GM18907 (cell line): ENCODE measurements at regions not wholly inside any gene's neighbourhood (a gene's known extent, or its start where the extent isn't known, plus 50 kb on each side); places are given as distances from the start of the nearest gene placed in this dataset.

Experiments used
- ATAC-seq: cut with Tn5 transposase; IDR thresholded peaks from one replicate; pipeline ENCODE4 v1.9.1; 2021; ENCODE audit warnings: mild to moderate bottlenecking, moderate library complexity; ENCODE audit not compliant: unreplicated experiment

DNA sequence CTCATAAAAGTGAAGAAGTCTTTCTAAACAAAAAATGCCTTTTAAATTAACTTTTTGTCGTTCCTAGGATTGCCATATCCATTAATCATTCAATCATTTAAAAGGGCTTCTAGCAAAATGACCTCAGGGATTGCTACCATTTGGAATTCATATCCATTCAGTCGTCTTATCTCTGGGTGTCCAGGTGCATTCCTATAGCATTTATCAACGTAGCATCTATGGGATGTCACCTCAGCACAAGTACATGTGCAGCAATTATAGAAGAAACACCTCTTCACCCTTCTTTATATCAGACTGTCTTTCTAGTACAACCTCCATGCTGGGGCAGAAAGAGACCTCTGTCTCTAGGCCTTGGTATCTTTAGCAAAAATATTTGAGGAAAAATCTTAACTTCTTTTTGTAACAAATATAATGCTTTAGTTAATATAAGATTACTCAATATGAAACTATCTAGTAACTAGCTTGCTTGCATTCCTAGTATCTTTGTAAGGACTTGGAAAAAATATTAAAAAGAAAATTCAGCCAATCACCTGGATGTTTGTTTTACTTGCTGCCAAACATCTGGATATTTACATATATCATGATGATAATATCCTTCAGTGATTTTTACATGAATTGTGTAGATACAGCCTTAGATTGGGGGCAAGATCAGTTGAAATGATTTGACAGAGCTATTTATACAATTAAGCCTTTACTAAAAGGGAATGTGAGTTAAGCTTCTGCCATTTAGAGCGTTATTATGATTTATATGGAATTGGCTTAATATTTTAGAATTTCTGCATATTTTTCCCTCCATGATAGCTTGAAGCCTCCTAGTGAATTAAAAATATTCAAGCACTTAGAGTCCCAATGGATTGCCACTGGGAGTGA is 356.8 kb downstream of the HDGFL1 start:
- no peak for ATAC-seq

DNA sequence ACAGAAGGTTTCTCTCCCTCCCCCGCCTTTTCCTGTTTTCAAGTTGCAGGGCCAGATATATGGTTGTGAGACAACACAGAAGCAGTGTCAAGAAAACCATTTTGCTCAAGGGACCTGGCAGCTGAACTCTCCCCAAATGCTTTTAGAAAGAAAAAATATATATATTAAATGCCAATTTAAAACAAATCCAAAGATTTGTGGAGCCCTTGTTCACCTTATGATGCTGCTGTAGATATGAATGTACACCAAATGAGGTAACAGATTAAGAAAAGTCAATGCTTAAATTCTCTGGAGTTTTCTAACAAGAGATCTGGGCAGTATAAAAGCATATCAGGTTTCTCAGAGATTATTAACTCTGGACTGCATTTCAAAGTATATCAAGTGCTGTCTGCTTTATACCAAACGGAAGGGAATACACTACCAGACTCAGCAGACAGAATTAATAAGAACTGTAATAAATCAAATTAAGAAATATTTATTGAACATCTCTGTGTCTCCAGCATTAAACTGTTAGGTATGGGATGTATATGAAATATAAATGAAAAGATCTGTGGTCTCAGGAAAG is 357.5 kb downstream of the HDGFL1 start:
- no peak for ATAC-seq

DNA sequence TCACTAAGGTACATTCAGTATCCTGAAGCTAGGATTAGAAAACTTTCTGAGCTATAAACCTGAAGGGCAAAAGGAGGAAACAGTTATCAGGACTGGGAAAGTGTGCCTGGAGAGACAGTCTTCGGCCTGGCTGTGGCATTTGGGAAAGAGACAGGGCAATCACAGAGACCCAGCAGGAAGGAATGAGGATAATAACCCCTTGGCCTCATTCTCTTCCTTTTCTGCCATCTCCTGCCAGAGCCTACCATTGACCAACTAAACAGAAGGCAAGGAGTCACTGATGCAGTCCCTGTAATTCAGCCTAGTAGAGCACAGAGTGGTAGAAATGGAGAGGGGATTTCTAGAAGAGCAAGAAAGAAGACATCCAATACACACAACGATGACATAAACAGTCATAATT is 359.4 kb downstream of the HDGFL1 start:
- ATAC-seq = peak; percentile 39

DNA sequence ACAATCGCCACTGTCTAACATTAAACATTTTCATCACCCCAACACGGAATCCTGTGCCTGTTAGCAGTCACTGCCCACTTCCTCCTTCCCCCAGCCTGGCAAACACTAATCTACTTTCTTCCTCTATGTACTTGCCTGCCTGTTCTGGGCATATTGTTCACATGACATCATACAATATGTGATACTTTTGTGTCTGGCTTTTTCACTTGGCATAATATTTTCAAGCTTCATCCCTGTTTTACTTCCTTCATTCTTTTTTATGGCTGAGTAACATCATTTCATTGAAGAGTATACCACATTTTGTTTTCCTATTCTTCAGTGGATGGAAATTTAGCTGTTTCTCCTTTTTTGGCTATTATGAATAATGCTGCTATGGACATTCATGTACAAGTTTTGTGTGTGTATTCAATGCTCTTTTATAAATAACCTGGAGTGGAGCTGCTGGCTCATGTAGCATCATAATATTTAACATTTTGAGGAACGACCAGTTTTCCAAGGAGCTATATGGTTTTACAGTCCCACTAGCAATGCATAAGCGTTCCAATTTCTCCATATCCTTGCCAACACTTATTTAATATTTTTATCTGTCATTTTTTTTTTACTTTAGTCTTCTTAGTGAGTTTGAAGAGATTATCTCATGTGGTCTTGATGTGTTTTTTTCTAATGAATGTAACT is 360.1 kb downstream of the HDGFL1 start:
- peak; percentile 88 for ATAC-seq

DNA sequence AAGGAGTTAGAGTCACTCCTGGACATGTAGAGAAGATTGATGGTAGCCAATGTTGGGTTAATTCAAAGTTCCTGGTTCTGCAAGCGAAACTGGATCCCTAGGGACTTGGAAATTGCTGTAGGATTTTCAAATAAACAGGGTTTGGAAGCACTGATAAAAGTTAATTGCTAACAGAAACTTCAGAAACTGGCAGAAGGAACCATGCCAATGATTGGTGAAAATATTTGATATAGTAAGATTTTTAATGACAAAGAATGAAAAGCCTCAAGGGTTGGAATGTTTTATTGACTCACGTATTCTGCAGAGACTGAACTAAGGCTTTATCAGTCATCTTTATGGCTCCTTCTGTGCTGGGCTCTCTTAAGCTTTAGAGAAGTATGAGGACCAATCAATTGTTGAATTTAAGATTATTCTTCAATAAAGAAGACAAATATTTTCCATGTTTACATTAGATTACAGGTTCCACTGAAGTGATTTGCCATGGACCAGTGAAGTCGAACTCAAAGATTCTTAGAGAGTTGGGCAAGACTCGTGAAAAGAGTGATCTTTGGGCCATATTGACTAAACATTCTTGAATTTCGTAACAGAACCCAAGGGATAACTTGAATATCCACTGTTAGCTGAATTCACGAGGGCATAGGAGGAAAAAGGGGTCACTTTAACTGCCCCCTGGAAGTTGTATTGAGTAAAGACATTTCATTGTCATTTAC is 371.4 kb downstream of the HDGFL1 start:
- ATAC-seq = no peak

DNA sequence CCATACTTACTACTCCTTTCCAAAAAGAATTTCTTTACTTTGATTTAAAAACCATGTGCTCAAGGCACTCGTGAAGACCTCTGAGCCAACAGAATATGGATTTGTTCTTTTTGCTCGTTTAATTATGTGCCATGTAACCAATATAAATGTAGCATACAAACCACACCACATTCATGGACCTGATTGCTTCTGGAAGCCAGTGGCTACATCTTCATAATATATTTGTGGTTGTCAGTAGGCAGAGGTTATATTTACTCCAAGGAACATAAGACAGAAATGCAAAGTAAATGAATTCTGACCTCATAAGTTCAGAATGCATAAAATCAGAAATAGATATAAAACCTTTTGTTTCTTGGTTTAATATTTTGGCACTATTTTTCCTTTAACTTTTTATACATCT is 373.0 kb downstream of the HDGFL1 start:
- ATAC-seq = no peak

DNA sequence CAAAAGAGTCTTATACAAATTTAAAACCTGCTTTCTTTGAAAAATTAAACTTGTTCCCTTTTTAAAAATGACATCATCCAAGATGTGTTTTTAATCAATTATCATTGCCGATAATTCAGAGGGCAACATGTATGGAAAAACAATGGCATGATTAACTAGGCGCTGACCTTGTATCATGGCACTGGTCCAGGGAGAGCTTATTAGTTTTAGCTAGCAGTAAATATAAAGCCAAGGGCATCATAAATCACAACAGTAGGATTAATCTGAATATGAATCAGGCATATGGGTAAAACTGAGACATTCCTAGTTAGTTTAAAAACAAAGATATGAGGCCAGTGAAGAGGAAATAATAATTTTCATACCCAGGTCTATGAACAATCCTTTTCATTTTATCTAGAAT is 374.0 kb downstream of the HDGFL1 start:
- ATAC-seq = no peak

DNA sequence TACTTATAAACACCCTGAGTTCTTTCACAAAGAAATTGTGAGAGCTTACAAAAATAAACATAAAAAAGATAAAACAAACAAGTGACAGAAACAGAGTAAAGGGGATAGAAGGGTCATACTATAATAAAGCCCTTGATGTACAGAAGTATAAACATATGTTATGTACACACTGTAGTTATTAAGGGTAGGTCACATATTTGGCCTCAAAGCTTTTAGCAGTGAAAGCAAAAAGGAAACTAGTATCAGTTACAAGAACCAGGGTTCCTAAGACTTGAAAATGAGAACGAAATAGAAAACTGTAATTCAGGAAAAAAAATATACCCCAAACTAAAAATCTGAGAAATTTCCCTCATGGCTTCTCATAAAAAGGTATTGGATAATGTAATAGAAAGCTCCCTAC is 380.6 kb downstream of the HDGFL1 start:
- ATAC-seq = no peak

DNA sequence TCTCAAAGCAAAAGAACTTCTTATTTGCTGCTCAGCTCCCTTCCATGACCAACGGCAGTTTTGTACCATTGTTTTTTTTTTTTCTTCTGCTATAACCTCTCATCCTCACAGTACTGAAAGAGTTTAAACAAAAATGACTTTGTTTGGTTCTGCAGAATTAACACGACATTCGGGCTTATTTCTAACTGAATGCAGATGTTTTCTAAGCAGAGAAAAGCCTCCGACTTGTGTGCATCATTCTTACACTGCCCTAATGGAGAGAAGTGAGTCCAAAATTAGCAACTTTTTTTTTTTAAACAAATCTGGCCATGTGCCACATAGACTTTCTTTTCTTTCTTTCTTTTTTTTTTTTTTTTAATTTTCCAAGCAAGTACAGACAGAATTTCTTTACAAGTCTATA is 382.7 kb downstream of the HDGFL1 start:
- ATAC-seq = no peak

DNA sequence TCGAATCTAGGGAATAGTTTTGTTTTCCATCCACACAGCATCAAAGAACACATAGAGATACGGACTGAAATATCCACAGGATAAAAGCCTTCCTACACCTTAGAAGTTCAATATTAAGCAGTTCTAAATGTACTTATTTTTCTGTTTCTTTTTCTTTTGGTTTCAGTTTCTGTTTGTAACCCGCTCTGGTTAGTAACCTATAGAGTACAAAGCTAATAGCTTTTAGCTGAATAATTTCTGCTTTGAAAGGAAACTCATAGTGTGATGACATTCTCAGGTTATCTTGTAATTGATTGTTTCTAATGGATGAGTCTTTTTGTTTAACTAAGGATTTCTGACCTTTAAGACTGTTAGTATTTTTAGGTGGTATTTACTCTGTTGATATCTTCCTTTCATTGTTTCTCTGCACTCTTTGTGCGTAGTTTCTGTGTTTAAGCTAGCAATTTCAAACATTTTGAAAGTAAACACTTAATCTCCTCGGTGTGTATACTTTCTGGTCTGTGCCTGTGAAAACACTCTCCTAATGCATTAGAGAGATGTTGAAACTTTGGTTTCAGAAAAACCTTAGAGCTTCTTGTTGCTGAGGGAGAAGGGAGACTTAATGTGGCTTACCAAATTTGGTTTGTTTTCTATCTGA is 385.5 kb downstream of the HDGFL1 start:
- ATAC-seq = peak; percentile 74

DNA sequence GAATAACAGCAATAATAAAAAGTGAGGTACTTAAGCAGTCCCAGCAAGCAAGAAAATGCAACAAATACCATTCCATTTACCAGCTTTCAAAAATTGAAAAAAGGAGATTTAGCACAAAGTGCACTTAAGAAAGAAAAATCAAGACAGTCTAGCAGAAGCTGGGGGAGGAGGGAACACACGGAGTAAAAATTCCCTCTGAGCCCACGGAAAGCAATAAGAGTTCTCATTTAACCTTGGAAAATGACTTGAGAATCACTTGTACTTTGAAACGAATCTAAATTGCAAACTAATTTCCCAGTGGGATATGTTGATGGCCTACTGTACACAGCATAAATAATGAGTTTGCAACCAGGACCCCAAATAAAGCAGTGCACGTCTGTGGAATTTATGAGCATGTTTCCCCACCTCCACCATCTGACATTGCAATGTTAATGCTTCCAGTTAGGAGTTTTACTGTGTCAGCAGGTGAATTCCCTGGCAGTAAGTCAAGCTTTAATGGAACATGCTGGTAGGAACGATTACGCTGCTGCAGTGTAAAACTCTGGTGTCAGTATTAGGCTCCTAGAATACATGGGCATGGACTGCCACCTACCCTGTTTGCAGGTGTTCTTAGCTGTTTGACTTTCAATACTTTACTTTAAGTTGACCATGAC is 386.8 kb downstream of the HDGFL1 start:
- ATAC-seq = no peak

DNA sequence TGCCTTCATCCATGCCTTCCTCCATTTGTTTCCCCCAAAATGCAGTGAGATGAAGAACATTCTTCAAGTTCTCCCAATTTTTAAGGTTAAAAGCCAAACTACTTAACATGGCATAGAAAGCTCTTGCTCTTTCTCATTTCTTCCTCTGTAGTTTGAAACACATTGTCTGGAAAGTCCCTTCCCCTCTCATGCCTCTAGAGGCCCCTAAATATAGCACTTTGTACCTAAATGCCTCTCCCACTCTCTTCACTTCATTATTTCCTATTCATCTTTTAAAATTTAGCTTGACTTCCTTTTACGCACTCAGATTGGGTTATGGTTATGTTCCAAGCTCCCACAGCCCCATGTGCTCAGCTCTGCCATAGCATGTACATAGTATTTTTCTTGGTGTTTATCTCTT is 389.3 kb downstream of the HDGFL1 start:
- peak; percentile 70 for ATAC-seq

DNA sequence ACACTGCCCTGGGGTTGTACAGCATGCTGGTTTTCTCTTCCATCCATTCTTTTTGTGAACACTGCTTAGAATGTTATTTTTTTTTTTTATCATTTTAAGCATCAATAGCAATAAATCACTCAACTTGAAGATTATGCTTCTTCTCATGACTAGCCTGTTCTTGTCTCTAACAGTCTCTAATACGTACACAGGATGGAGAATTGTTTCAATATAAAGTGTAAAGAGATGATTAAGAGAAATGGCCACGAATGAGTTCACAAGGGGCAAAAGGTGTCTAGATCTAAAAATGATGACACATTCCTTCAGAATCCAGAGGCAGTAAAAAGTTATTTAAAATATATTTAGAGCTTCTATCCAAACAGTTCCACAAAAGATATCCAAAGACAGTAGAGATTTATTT is 390.2 kb downstream of the HDGFL1 start:
- no peak for ATAC-seq

DNA sequence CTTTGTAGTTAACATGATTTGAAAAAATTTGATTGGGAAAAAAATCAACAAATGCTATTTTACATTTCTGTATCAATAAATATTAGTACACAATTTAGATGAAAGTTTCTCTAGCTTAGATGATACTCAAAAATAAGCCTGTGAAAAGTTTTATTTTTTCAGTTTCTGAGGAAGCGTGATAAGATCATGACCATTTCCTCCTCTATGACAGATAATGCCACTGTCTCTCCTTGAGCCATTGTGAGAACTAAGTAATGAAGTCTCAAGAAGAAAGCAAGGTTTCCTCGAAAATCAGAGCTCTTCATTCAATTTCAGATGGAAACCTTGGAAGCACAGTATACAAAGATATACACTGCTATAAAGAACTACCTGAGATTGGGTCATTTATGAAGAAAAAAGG is 395.0 kb downstream of the HDGFL1 start:
- ATAC-seq = no peak

DNA sequence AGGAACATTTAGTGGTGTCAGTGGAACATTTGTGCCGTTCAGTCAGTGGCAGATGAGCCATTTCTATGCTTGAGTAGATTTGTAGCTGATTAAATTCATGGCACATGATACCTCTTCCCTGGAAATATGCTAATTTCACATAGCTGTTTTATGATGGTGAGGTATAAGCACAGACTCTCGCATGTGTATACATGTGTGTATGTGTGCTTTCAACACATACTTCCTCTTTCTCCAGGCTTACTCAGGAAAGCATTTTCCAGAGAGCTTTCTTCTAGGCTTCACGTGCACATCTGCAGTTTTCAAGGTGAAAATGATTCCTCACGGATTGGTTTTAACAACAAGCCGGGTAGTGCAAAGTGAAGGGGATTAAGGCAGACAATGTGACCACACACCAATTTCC is 396.5 kb downstream of the HDGFL1 start:
- no peak for ATAC-seq

DNA sequence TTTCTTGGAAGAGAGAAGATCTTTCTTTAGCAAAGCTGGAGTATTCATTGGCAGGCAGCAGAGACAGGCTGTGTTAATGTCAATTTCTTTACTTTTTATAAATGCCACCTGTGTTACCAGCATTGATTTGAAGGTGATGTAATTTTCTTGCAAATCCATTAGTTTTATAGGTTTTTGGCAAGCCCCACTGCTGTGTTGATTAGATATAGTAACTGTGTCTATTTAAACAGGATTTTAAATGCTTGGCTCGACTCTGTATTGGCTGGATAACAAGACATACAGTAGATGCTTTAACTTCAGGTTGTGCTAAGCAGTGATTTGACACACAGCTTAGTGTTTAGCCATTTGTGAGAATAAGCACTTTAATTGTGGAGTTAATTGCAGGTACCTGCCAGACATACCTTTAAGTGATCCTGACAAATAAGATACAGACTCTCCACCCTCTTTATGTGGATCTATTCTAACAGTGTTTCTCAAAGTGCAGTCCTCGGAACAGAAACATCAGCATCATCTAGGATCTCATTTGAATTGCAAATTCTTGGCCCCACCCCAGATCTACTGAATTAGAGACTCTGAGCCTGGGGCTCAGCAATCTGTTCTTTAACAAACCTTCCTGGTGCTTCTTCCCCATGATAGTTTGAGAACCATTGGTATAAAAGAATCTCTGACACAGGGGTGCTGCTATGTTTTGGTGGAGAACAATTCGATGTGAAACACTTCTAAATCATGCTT is 397.5 kb downstream of the HDGFL1 start:
- no peak for ATAC-seq

DNA sequence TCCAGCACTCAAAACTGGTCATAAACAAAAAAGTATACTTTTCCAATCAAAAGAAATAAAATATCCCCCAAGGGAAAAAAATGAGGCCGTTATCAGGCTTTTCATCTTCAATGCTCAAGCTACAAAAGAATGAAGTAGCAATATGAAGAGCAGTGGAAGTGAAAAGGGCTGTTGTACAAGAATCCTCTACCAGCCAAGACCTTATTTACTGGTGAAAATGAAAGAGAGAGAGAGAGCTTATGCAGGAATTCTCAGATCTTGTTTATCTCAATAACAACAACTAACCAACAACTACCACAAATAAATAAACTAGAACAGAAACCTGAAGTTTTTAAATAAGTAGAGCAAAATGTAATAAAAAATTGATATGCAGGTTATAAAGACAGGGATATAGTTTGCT is 400.6 kb downstream of the HDGFL1 start:
- no peak for ATAC-seq

DNA sequence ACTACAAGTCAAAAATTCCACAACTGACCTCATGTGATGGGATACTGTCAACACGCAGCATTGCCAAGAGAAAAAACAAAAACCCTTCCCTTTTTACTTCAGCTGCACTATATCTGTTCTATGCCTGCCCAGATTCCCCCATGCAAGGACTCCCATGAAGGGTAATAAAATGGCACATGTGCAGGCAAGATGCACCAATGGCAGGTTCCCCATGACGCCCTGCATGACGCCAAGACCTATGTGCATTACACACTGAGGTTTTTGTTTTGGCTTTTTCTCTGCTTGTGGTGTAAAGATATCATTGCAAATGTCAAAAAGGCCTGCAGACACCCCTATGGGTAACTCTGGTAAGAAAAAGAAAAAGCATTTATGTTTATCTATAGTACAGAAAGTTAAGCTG is 403.4 kb downstream of the HDGFL1 start:
- no peak for ATAC-seq

DNA sequence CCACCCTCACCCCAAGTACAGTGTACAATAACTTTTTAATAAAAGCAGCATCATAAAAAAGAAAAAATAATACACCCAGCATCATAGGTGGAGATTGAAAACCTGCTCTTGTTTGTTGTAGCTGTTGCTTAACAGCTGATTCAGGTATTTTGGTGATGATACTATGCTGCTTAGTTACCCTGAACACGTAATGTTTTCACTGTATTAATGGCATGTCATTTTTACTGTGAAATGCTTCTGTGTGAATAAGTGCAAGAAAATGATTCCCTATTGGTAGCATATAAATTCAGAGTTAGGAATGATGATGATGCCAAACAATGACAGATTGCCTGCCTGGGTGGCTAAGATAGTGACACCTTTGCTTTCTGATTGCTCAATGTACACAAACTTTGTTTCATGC is 405.7 kb downstream of the HDGFL1 start:
- ATAC-seq = no peak

DNA sequence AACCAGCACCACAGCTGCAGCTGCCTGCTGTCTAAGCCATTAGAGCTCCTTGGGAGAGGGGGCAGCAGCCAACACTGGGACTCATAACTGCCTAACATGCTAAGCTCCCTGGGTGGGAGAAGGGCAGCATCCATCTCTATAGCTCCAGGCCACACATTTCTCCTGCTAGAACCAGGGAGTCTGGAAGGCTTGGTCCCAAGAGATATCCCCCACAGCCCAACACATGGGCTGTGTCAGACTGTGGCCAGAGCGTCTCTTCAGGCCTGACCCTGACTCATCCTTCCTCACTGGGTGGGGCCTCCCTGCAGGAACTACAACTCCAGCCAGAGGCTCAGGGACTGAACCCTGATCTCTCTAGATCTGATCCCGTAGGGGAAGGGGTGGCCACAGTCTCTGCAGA is 411.1 kb downstream of the HDGFL1 start:
- ATAC-seq = no peak
